ENCODE measurements at regions not wholly inside any gene's neighbourhood (a gene's known extent, or its start where the extent isn't known, plus 50 kb on each side); places are given as distances from the start of the nearest gene placed in this dataset.

- DNase-seq: no peak
Measured at GRCh38 chr22:48451891-48452290, 1375.8 kb downstream of the BRD1 start.

DNA sequence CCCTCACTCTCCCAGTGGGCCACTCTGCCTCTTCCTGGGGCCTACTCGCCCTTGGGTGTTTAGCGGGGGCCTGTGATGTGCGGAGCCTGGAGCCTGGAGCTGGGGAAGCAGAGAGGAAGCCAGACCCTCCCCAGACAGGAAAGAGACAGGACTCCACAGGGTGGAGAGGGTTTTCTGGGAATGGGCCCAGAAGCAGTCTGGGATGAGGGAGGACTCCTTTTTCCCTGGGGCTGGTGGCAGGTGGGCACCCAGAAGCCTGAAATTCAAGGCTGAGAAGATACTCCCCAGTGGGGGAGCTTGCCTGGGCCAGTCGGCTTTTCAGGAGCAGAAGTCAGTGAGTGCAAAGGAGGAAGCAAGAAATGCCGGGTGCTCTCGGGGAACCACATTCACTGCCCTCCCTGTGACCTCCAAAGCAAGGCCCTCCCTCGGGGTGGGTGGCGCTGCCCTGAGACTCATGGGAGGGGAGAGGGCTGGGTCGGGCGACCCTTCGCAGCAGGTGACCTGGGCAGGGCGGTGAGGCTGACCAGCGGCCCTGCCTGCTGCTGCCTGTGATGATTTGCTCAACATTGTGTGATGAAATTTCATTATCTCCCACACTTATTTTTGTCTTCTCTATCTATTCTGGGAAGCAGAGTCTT, 1377.4 kb downstream of the BRD1 start:
- DNase-seq: no peak

GRCh38 chr22:48449466-48450187, 1378.0 kb downstream of the BRD1 start:
- DNase-seq: no peak

DNA sequence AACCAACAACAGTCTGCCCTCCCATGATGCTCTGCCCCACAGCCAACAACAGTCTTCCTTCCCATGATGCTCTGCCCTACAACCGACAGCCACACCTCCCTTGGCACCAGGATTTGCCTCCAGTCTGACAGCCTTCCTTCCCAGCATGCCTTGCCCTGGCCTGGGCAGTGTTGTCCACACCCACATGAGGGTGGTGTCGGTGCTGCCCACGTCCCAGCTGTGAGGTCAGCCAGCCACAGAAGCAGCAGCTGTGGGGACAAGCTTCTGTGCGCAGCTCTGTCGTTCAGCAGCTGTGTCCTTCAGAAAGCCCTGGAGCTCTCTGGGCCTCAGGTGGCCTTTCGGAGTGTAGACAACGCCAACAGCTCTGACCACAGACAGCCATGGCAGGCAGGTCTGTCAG, 1378.9 kb downstream of the BRD1 start:
- DNase-seq: no peak

DNA sequence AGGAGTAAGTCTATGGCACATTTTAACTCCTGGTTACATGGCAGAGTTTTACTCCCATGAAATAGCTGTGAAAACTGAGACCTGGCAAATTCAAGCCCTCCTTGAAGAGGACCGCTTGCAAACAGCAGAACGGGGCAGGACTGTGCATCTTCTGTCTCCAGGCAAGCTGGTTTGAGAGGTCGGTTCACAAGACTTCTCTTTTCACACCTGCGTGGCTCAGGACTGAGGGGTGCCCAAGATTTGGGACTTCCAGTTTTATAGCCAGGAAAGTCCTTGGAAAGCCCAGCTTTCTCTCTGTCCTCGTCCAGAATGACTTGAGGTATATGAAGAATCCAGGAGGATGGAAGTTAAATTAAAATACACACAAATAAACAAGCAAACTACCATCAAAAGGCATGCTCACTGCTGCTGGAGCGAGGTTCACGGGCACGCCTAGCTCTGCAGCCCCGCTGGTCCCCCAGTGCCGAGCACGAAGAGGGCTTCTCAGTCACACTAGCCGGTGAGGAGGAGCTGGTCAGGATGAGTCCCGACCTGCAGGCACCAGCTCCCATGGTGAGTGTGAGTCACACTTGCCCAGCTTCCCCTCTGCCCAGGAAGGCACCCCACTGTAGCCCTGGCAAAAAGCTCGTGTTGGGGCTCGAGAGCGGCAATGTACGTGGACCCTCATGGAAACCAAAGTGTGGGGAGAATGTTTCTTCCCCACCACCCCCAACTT, 1382.4 kb downstream of the BRD1 start:
- DNase-seq: no peak

- no peak for DNase-seq
Measured at GRCh38 chr22:48444320-48445112, 1383.2 kb downstream of the BRD1 start.

GRCh38 chr22:48443680-48444079, 1384.0 kb downstream of the BRD1 start:
- DNase-seq: no peak

DNA sequence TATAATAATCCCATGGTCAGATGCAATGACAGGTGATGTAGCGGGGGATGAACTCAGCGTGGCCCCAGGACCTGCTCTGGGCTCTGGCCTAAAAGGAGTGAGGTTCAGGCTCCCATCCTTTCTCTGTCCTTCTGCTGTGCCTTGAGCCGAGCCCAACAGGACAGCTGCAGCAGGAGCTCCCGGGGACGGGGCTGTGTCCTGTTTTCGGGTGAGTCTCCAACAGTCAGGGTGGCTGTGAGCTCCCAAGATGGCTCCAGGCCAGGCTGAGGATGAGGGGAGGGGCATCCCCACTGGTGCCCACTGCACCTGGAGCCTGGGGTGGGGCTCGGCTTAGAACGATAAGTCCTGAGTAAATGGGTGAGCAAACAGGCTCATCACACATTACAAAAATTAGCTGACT, 1385.0 kb downstream of the BRD1 start:
- DNase-seq: no peak

DNA sequence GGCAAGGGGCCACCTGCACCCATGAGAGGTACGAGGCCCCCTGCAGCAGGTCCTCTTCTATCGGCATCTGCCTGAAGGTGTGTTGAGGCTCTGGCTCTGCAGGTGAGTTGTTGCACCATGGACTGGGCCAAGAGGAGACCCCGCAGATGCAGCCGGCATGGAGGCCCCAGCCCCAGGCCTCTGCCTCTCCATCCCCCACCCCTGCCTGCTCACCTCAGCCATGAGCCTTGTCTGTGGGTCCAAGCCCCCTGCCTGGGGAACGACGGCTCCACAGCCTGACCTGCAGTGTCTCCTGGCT, 1386.2 kb downstream of the BRD1 start:
- DNase-seq: no peak

DNA sequence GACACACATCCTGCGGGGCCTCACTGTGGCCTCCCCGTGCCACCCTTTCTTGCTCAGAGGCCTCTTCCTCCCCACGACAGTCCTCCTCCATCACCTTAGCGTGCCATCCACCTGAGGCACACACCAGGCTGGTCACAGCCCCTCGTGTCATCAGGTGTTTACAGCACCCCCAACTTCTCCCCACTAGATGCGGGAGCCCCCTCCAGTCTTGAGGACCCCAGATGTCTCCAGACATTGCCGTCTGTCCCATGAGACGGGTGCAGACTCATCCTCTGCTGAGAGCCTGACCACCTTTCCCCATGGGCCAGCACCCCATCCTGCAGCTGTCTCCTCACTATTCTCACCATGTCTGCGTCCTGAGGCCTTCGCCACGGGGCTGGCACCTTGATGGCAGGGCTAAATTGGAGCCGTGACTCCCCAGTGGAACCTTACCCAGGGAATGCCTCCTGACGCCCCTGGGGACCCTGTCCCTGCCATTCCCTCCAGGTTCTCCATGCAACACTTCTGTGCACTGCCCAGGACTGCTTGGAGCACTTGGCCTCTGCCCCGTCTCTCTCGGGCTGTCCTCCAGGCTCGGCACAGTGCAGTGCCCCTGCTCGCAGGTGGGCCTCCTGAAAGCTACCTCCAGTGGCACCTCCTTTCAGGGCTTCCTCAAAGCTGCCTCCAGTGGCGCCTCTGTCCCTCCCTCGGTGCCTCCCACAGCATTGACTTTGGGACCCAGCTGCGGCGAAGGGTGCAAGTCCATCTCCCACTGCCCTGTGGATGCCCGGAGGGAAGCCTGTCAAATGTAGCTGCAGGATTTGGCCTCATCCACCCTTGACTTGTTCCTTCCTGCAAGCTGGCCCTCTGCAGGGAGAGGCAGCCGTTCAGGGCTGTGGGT, 1386.8 kb downstream of the BRD1 start:
- no peak for DNase-seq

- DNase-seq: no peak
Measured at GRCh38 chr22:48440176-48440575, 1387.5 kb downstream of the BRD1 start.

DNA sequence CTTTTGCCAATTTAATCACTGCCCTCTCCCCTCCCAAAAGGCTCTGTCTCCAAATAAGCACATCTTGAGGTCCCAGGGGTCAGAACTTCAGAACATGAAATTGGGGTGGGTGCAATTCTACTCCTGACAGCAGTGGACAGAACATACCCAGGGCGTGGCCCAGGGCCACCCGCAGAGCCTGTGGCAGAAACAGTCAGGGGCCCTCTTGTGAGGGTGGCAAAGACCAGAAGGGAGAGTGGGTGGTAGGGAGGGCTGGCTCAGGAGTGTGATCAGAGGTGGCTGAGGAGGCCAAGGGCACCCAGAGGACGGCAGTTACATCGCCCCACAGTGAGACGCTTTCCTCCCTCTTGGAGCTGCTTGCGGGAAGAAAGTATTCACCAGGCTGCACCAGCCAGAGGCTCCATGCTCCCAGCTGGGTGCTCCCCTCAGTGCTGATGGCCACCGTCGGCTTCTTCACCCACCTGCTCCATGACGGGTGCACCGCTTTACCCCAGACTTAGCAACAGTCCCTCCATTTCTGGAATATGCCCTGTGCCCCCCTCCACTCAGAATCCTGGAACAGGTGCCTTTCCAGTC, 1388.0 kb downstream of the BRD1 start:
- no peak for DNase-seq

- DNase-seq: no peak
Measured at GRCh38 chr22:48438800-48439559, 1388.7 kb downstream of the BRD1 start.

DNA sequence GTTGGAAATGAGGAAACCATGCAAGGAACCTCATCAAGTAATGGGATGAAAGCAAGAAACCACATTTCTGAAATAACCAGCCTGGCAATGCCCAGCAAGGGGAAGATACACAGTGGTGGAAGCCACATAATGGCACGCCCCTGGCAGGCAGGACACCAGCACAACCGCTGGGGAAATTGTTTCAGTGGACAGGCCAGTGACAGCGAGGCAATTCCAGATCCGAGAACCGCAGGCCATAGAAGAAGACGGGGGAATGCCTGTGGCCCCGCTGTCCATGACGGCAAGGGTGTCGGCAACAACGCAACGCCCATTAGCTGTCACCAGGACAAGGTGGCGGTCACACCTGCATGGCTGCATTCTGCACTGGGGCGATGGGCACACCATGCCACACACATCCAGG, 1389.6 kb downstream of the BRD1 start:
- DNase-seq: no peak

DNA sequence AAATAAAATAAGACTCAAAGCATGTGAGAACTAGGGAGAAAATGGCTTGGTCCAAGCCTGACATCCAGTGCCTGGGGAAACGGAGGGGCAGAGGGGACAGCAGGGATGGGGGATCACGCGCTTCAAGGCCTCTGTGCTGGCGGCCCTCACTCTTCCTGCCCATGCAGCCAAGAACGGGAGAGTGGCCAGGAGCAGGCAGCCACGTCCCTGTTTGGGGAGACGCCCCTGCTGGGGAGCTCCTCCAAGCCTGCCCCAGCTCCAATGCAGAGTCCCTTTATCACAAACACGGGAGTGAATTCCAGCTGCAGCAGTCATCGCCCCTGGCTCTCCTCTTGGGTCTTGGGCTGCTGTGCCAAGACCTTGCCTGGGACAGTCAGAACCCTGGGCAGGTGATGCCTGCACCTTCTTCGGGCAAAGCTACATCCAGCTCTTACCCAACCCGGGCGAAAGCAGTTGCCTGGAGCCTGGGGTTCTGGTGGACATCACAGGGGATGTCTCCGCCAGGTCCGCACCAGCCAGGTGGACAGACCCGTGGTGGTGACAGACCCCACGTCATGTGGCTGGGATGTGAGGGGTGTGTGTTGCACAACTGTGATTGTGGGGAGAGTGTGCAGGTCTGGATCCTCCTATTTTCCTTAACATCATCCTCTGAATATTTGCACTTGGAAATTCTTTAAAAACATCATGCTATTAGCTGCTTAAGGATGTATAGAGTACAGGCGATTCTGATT, 1391.3 kb downstream of the BRD1 start:
- no peak for DNase-seq

DNA sequence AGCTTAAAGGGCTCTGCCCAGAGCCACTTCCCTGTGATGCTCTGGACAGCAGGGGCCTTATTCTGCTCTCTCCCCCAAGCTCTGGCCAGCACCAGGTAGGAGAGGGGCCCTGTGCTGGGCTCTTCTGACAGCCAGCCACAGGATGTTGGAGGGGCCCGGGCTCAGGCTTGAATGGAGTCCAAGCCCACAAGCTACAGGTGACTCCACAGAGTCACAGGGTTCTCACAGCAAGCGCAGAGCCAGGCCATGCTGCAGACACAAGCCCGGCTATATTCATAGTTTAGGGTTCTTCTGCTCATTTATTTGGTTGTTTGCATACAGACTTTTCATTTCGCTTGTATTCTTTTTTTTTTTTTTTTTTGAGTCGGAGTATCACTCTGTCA, 1392.8 kb downstream of the BRD1 start:
- DNase-seq: no peak

DNA sequence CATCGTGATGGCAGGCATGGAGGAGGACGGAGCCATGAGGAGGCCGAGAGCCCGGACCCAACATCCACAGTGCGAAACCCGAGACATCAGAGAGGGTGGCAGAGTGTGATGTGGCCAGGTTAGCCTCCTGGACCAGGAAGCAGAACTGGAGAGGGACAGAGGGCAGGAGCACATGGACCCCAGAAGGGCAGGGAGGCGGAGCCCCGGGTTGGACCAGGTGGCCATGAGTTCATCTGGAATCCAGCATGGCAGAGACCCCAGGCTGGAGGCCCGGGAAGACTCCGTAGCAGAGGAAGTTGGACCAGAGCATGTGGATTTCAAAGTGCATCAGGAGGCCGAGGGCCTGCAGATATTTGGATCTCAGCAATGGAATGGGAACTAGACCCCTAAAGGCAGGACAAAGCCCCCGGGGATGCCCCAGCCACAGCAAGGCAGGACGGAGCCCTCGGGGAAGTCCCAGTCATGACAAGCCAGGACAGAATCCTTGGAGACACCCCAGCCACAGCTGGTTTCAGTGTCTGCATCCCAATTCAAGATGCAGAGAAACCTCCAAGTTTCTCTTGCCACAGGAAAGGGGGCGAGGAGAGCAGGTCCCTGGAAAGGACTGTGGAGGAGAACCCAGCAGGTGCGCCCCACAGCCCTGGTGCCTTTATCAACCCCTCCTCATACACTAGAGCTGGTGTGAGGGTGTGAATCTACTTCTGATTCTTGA, 1393.4 kb downstream of the BRD1 start:
- no peak for DNase-seq

GRCh38 chr22:48433647-48434046, 1394.0 kb downstream of the BRD1 start:
- no peak for DNase-seq

- DNase-seq: no peak
Measured at GRCh38 chr22:48432781-48433518, 1394.7 kb downstream of the BRD1 start.
